Retina (tissue), 1 donor: ENCODE measurements at regions not wholly inside any gene's neighbourhood (a gene's known extent, or its start where the extent isn't known, plus 50 kb on each side); places are given as distances from the start of the nearest gene placed in this dataset.
A peak's percentile ranks its signal among the peaks of the same experiment; 100 is the strongest.
"Not testable (repeated sequence)": the region's sequence is repeated elsewhere in the genome, so short reads cannot be mapped to it uniquely, and the experiment has no call there.

Source experiments
- DNase-seq: peaks from one replicate; pipeline ENCODE4 v3.0.0-alpha.2; 2016

- DNase-seq: no peak
Observed at GRCh38 chr15:23983500-23984259, 296.6 kb upstream of the NDN start.

- no peak for DNase-seq
Observed at GRCh38 chr15:23994273-23994672, 307.2 kb upstream of the NDN start.

- DNase-seq: no peak
Observed at GRCh38 chr15:23998056-23998455, 311.0 kb upstream of the NDN start.

- DNase-seq: no peak
Observed at GRCh38 chr15:24008476-24008875, 321.4 kb upstream of the NDN start.

GRCh38 chr15:24017470-24017869 is 330.4 kb upstream of the NDN start:
- no peak for DNase-seq

GRCh38 chr15:24039683-24040082 is 352.6 kb upstream of the NDN start:
- DNase-seq: no peak

GRCh38 chr15:24054547-24055245 is 367.6 kb upstream of the NDN start:
- no peak for DNase-seq

GRCh38 chr15:24067733-24068501 is 380.8 kb upstream of the NDN start:
- no peak for DNase-seq

GRCh38 chr15:24075420-24076089 is 388.4 kb upstream of the NDN start:
- DNase-seq: no peak

- DNase-seq: no peak
Observed at GRCh38 chr15:24076090-24076784, 389.1 kb upstream of the NDN start.

GRCh38 chr15:24078310-24079029 is 391.4 kb upstream of the NDN start:
- no peak for DNase-seq

- DNase-seq: not testable (repeated sequence)
Observed at GRCh38 chr15:24088941-24089340, 401.8 kb upstream of the NDN start.

- DNase-seq: peak; percentile 8
Observed at GRCh38 chr15:24101503-24101902, 414.4 kb upstream of the NDN start.

- DNase-seq: not testable (repeated sequence)
Observed at GRCh38 chr15:24107524-24107923, 420.4 kb upstream of the NDN start.

- not testable (repeated sequence) for DNase-seq
Observed at GRCh38 chr15:24107948-24108347, 420.8 kb upstream of the NDN start.

- DNase-seq: not testable (repeated sequence)
Observed at GRCh38 chr15:24108349-24108748, 421.2 kb upstream of the NDN start.

- not testable (repeated sequence) for DNase-seq
Observed at GRCh38 chr15:24139622-24140021, 452.5 kb upstream of the NDN start.

- not testable (repeated sequence) for DNase-seq
Observed at GRCh38 chr15:24145070-24145469, 458.0 kb upstream of the NDN start.

GRCh38 chr15:24146251-24146650 is 459.1 kb upstream of the NDN start:
- no peak for DNase-seq

- no peak for DNase-seq
Observed at GRCh38 chr15:24150542-24150941, 463.4 kb upstream of the NDN start.

GRCh38 chr15:24158306-24158705 is 471.2 kb upstream of the NDN start:
- DNase-seq: not testable (repeated sequence)

GRCh38 chr15:24165512-24165911 is 478.4 kb upstream of the NDN start:
- DNase-seq: not testable (repeated sequence)
